UCSD-AML1 (cell line): ENCODE measurements at regions not wholly inside any gene's neighbourhood (a gene's known extent, or its start where the extent isn't known, plus 50 kb on each side); places are given as distances from the start of the nearest gene placed in this dataset.

Source experiments
- DNase-seq: peaks from one replicate; lab custom pipeline; 2025; ENCODE audit not compliant: unreplicated experiment; lab: John Stamatoyannopoulos, UW

- DNase-seq: no peak
These were observed 50.8 kb upstream of the FLT1 start for GRCh38 chr13:28545583-28546333.
